HG03108 (cell line): ENCODE measurements at regions not wholly inside any gene's neighbourhood (a gene's known extent, or its start where the extent isn't known, plus 50 kb on each side); places are given as distances from the start of the nearest gene placed in this dataset.
"Not testable (repeated sequence)": the region's sequence is repeated elsewhere in the genome, so short reads cannot be mapped to it uniquely, and the experiment has no call there.

Source experiments
- ATAC-seq: cut with Tn5 transposase; IDR thresholded peaks from one replicate; pipeline ENCODE4 v1.9.1; 2021; ENCODE audit warnings: moderate library complexity; ENCODE audit not compliant: unreplicated experiment

DNA sequence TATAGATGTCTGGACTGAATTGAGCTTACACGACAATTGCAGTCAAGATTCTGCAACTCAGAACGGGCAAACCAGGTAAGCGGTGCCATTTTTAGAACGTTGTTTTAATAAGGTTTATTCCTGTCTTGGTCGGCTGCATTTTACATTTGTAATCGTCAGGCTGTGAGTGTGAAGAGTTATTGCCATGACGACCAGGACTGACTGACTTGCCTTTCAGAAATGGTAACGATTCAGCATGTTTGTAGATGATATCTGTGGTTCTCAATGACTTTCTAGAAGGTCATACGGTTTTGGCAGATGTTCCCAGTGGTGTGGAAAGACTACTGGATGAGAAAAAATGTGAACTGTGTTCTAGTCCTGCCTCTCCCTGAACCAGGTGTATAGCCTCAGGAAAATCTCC lies 271.3 kb upstream of the B3GALT2 start:
- no peak for ATAC-seq

DNA sequence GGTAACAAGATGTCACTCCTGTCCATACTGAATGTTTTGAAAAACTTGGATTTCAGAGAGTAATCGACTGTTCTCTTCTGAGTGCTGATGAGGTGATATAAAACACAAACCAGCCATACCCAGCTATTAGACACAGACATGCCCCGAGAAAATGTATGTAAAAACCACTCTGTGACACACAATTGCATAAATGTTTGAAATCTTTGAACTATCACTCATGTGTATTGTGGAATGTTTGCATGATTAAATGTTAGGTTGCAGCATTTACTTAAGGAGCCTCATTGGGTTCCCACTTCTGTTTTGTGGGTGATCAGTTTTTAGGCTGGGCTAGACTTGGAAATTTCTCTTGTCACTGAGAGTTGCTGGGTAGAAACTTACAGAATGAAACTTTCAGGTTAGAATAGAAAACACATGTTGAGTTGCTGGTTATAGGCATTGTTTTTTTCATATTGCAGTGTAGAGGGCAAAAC lies 270.4 kb upstream of the B3GALT2 start:
- ATAC-seq, result no peak

DNA sequence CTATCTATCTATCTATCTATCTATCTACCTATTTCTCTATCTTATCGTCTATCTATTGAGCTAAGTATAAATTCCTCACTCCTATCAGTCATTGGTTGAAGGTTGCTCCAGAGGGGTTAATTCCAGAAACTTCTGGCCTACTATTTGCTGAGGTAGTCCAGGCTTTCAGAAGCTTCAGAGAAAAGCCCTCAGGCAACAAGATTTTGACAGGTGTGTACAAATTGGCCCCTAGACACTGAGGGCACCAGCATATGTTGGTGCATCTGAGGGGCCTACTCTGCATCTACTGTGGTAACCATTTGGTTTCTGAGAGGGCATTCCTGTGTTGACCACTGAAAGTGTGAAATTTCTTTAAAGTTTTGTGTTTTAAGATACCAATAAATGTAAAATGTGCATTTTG lies 265.2 kb upstream of the B3GALT2 start:
- ATAC-seq, result no peak

DNA sequence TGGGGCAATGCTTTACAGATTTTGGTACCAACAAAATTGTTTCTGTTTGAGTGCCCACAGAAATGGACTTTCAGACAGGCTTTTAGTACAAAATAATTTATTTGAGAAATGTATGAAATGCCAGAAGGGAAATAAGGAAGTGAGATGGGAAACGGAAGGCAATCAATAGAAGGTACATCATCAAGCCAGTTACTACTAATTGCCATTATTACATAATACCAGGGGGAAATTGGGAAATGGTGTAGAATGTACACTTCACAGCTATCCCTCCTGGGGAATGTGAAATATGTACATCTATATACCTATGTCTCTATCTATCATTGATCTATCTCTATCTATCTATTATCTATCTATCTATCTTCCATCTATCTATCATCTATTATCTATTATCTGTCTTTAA lies 264.6 kb upstream of the B3GALT2 start:
- ATAC-seq, result no peak

DNA sequence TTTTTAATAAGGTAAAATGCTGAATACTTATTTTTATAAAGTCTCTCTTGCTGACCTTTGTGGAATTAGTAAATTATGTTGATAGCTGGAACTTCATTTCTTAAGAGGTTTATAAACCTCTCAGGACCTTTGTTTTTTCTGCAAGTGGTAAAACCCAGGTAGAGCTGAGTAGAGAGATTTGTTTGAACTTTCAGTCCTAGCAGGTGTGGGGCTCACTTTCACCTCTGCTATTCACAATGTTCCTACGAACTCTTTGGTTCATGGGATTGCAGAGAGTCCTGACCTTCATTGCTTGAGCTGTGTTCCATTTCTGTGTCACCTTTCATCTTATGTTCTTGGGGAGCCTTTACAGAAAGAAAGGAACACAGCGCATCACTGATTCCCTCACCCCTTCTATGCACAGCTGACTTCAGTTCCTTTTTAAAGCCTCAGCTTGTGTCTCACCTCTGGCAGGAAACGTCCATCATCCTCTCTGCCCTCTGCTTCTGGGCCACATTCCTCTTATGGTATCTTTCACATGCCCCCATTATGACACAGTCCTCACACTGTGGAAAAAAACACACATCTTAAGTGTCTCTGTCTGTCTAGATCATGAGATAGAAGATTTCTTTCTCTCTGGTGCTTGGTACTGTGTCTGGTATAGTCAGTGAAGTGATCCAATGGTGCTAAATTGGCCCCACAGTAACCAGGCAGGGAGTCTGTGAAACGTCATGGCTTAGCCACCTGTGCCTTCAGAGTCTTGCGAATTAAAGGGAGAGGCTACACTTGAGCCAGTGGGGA lies 262.5 kb upstream of the B3GALT2 start:
- peak; percentile 98 for ATAC-seq

DNA sequence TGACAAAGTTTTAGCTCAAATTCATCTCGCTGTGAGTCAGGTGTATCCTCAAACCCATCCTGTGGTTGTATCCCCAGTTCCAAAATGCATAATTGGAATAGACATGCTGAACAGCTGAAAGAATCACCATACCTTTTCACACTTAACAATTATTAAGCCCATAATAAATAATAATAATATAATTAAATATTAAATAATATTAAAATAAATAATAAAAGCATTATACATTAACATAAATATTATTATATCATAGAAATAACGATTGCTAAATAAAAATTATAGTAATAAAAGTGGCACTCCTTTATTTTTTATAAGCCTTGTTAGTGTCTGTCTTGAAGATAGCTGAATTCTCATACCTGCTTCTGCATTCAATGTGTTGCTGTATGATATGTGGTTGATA lies 257.5 kb upstream of the B3GALT2 start:
- ATAC-seq, result no peak

DNA sequence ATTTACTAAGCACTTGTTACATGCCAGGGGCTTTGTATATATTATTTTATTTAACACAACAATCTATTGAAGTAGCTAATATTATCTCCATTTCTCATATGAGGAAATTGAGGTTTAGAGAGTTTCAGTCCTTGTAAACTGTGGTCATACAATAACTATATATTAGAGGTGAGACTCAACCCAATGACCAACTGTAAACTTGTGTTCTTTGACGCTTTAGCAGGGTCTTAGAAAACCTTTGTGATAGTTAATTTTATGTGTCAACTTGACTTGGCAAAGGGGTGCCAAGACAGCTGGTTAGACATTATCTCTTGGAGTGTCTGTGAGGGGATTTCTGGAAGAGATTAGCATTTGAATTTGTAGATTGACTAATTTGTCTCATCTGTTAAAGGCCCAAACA lies 252.4 kb upstream of the B3GALT2 start:
- peak; percentile 43 for ATAC-seq

DNA sequence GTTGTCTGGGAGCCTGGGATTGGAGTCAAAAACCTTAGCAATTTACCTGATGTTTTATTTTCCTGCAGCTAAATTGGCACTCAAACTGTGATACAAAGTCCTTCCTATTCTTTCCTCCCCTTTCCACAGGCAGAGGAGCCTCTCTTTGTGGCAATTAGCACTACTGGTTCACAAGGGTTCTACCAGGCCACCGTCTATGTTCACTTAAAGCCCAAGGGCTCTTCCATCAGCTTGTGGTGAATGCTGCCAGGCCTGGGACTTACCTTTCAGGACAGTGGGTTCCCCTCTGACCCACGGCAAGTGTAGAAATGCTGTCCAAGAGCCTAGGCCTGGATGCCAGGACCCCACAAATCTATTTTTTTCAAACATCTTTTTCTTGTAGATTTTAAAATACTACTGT lies 251.9 kb upstream of the B3GALT2 start:
- peak; percentile 11 for ATAC-seq

DNA sequence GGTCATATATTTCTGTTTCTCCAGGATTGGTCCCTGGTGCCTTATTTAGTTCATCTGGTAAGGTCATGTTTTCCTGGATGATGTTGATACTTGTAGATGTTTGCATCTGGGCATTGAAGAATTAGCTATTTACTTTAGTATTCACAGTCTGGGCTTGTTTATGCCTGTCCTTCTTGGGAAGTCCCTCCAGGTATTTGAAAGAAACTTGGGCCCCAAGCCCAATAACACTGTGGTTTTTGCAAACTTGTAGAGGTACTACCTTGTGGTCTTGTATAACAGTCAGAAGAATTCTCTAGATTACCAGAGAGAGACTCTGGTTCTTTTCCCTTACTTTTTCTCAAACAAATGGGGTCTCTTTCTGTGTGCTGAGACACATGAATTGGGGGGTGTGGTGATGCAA lies 251.4 kb upstream of the B3GALT2 start:
- ATAC-seq, result peak; percentile 86

DNA sequence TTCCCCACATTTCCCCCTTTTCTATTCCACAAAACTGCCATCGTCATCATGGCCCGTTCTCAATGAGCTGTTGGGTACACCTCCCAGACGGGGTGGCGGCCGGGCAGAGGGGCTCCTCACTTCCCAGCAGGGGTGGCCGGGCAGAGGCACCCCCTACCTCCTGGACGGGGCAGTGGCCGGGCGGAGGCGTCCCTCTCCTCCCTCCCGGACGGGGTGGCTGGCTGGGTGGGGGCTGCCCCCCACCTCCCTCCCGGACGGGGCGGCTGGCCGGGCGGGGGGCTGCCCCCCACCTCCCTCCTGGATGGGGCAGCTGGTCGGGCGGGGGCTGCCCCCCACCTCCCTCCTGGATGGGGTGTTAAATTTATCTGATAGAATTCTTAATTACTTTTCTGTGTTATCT lies 250.9 kb upstream of the B3GALT2 start:
- ATAC-seq, result not testable (repeated sequence)

DNA sequence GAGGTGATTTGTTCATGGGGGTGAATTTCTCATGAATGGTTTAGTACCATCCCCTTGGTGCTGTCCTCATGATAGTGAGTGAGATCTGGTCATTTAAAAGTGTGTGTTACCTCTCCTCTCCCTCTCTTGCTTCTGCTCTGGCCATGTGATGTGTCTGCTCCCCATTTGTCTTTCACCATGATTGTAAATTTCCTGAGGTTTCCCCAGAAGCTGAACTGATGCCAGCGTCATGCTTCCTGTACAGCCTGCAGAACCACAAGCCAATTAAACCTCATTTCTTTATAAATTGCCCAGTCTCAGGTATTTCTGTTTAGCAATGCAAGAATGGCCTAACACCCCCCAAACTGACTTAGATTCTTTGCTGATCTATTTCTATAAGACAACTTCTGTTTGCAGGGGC lies 249.4 kb upstream of the B3GALT2 start:
- ATAC-seq, result no peak

DNA sequence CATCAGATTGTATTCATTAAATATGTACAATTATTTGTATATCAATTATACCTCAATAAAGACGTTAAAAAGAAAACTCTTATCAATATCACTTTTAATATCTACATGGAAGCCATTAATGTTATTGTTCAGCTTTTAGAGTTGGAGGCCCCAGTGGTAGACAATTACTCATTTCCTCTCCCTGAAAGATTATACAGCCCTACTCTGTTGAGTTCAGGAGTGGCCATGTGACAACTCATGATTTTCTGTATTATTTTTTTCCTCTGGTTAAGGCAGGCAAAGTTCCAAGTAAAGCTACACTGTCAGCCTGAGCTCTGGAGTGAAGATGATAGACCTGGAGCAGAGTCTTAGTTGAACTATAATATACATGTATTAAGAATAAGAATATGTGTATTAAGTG lies 247.9 kb upstream of the B3GALT2 start:
- no peak for ATAC-seq

DNA sequence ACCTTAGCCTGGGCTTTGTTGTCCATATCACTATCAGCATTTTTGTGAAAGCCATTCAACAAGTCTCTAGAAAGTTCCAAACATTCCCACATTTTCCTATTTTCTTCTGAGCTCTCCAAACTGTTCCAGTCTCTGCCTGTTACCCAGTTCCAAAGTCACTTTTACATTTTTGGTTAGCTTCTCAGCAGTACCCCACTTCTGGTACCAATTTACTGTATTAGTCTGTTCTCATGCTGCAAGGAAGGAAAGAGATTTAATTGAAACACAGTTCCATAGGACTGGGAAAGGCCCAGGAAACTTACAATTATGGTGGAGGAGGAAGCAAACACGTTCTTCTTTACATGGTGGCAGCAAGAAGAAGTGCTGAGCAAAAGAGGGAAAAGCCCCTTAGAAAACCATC lies 247.2 kb upstream of the B3GALT2 start:
- no peak for ATAC-seq

DNA sequence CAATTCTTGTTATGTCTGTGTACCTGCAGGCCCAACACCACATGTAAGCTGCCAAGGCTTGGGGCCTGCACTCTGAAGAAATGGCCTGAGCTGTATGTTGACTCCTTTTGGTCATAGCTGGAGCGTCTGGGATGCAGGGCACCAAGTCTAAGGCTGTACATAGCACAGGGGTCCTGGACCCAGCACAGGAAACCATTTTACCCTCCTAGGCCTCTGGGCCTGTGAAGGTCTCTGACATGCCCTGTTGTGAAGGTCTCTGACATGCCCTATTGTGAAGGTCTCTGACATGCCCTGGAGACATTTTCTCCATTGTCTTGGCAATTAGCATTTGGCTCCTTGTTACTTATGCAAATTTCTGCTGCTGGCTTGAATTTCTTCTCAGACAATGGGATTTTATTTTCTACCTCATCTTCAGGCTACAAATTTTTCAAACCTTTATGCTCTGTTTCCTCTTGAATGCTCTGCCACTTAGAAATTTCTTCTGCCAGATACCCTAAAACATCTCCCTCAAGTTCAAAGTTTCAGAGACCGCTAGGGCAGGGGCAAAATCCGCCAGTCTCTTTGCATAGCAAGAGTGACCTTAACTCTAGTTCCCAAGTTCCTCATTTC lies 246.7 kb upstream of the B3GALT2 start:
- ATAC-seq, result no peak

DNA sequence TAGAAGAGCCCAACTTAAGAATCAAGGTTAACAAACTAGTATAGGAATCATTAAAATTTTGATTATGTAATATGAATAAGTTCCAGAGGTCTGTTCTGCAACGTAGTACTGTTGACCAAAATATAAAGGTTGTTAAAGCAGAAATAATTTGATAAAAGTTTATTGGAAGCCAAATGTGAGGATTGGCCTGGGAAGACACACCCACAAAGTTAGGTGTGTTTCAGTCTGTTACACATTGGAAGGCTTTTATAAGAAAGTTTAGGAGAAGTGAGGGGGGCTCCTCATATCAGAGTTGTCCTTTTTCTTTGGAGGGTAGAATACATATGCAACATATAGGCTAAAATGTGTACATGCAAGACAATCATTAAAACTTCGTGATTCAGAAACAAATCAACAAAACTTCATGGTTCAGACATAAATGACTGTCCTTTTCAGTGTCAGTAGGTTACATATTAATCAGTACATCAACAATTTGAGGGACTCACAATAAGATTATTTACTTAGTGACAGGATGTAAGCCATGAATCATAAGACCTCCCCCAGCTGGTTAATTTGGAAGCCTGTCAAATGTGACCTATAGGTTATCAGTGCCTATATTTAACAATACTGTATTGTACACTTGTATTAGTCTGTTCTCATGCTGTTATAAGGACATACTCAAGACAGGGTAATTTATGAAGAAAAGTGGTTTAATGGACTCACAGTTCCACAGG lies 245.0 kb upstream of the B3GALT2 start:
- no peak for ATAC-seq

DNA sequence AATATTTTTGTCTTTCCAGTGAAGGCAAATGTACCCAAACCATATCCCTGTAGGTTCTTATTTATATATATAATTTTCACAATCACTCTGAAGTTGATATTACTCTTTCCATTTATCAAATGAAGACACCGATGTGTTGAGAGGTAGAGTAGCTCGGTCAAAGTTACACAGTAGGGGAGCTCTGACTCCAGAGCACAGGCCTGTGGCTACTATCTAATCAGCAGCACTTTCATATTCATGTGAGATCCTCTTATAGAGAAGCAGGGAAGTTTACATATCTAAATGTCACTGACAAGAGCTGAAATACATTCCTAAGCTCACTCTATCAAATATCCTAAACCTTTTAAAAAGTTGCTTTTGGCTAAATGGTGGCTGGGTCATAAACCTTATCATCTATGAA lies 241.1 kb upstream of the B3GALT2 start:
- ATAC-seq, result no peak

DNA sequence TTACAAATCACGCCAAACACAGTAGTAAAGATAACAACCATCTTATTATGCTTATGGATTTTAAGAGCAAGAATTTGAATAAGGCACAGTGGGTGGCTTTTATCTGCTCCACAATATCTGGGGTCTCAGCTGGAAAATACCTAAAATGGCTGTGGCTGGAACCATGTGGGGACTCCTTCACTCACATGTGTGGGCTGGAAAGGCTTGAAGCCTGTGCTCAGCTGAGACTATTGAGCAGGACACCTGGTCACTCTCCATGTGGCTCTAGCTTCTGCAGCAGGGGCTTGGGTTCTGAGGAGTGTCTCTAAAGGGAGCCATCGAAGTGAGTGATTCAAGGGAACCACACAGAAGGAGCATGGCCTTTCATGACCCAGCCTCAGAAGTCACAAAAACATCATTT lies 239.6 kb upstream of the B3GALT2 start:
- ATAC-seq, result no peak

DNA sequence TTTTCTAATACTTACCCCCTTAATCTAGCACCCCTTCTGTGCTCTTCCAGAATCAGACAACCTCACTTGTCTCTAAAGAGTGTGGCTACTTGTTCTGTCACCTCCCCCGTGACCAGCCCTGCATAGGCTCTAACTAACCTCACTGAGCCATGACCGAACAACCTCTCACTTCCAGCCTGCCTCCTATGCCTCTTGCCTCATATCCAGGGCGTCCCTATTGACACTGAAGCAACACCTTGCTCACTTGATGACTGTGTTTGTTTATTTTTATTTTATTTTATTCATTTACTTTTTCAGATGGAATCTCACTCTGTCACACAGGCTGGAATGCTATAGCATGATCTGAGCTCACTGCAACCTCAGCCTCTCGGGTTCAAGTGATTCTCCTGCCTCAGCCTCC lies 235.1 kb upstream of the B3GALT2 start:
- no peak for ATAC-seq

DNA sequence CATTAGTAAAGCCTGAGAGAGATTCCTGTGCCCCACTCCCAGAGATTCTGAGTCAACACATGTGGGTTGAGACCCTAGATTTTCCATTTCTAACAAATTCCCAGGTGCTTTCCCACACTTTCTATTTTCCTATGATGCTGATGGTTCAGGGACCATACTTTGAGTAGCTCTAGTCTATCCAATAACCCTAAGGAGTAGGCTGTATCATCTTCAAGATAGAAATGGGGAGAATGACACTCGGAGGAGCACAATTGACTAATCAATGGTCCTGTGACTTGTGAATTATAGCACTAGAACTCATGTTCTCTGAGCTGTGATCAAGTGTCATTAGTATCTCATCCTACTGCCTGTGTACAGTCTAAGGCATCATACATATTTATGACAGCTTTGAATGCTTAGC lies 232.9 kb upstream of the B3GALT2 start:
- ATAC-seq, result no peak

DNA sequence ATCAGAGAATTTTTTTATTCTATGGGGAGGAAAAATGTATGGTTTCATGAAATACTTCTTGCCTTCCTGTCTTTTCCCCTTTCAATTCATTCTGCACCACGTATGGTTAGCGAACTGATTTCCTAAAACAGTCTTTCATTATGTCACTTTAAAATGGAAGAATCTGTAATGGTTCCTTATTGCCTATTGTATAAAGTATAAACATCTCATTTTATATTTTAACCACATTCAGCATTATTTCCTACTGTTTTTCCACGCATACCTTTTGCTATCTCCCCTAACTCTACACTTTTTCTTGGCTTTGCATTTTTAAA lies 232.3 kb upstream of the B3GALT2 start:
- no peak for ATAC-seq

DNA sequence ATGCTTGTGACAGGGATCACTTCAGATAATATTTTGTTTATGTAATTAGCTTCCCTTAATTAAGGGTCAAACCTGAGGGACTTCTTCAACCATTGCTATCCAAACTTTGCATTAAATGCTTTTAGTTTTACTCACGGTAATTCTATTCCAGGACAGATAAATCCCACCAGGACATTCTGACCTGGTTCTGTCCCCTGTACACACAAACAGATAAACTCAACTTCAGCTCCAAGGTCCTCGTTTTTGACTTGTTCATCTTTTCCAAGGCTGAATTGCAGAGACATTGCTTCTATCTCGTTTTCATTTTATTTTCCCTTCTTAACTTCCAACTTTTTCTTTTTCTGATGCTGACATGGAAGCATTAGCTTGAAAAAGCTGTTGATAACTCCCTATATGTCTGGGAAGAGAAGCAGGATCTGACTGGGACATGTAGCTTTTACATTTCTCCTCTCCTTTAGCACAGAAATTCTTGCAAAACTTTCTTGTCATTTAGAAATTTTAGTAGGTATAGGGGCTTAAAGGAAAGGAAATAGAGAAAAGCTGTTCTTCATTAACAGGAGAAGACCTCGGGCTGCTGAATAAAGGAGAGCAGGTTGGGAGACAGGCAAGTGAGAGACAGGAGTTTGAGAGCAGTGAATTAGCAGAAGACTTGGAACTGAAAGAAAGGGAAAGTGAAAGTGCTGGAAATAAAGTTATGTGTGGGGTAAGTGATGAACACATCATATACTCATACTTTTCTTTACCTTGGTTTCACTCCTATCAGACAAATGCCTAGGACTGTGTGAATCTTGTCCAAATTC lies 231.7 kb upstream of the B3GALT2 start:
- no peak for ATAC-seq
